ENCODE measurements at regions not wholly inside any gene's neighbourhood (a gene's known extent, or its start where the extent isn't known, plus 50 kb on each side); places are given as distances from the start of the nearest gene placed in this dataset.

DNA sequence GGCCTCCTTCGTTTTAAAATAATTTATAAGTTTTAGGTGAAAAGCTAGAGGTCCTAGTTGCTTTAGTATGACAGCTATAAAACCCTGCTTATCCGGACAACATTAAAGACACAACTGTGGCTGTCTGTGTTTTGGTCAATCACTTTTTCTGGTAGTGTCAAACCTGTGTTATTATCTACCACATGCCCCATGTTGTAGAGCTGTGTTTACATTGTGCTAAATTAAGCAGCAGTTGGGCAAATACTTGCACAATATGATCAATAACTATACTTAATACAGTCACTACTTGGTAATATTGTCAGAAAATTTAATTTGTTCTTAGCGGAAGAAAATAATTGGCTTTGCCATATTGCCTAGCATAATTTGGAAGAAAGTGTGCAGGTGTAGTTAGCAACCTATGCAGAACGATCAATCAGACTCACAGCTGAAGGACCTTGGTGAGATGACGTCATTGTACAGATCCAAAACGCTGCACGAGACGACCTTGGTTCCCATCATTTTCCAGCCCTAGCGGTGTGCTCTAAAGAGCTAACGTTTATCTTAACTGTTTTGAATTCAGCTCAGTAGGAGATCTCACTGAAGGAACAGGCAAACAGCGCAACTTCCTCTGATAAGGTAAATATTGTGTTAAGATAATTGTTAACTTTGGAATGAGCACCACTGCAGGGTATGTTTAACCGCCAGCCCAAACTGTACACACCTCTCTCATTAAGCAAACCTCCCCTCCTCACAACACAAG lies 476.6 kb downstream of the IRS2 start:
- Mint-ChIP-seq H3K27me3 (ENCODE audit: low read depth in 3 of 3) (peaks cover 0 to 7% (median 1%) of the 10 kb centered on the region in 3 donors), H3K36me3 (no peaks in the 10 kb centered on the region)

GRCh38 chr13:109307027-109307426 lies 479.4 kb downstream of the IRS2 start:
- Mint-ChIP-seq H3K4me1 (no peaks in the 10 kb centered on the region), H3K9me3 (peaks cover 0 to 8% (median 4%) of the 10 kb centered on the region in 7 donors), H3K27me3 (ENCODE audit: low read depth in 3 of 3) (peaks cover under 1 to 6% (median 1%) of the 10 kb centered on the region in 3 donors), H3K27ac (peak overlapping the region in 1 of 7 donors; percentile 39), H3K36me3 (no peaks in the 10 kb centered on the region), H3K4me3 (no peak overlapping the region)
- H3K27me3 ChIP-seq (ENCODE audit: control insufficient read depth in 2 of 2, insufficient read depth in 2 of 2, low read length in 2 of 2) = peaks cover 0 to 2% of the 10 kb centered on the region in 2 donors
- no peaks in the 10 kb centered on the region for H3K9me3 ChIP-seq (replicated peaks in 1 of 2; ENCODE audit: control insufficient read depth in 1 of 2, insufficient read depth in 1 of 2, low read length in 2 of 2)
- no peak overlapping the region for H3K27ac ChIP-seq (ENCODE audit: low read depth in 1 of 2, low read length in 2 of 2)
- H3K79me2 ChIP-seq (ENCODE audit: insufficient read depth, low read length) = no peaks in the 10 kb centered on the region
- WGBS (ENCODE audit: insufficient coverage) = 94% methylated on average over 5 of the region's 6 CpGs
- intact Hi-C loops (cut with micrococcal nuclease) = no loop called here
- DNase-seq = no peak
- H3K4me1 ChIP-seq (ENCODE audit: control insufficient read depth in 1 of 2, insufficient read depth in 2 of 2, low read length in 2 of 2) = no peaks in the 10 kb centered on the region
- TF ChIP-seq, protein P1, sequence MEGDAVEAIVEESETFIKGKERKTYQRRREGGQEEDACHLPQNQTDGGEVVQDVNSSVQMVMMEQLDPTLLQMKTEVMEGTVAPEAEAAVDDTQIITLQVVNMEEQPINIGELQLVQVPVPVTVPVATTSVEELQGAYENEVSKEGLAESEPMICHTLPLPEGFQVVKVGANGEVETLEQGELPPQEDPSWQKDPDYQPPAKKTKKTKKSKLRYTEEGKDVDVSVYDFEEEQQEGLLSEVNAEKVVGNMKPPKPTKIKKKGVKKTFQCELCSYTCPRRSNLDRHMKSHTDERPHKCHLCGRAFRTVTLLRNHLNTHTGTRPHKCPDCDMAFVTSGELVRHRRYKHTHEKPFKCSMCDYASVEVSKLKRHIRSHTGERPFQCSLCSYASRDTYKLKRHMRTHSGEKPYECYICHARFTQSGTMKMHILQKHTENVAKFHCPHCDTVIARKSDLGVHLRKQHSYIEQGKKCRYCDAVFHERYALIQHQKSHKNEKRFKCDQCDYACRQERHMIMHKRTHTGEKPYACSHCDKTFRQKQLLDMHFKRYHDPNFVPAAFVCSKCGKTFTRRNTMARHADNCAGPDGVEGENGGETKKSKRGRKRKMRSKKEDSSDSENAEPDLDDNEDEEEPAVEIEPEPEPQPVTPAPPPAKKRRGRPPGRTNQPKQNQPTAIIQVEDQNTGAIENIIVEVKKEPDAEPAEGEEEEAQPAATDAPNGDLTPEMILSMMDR (IDR thresholded peaks at IDR 0.05) = no peak
- H3K36me3 ChIP-seq (replicated peaks in 1 of 2; ENCODE audit: control insufficient read depth in 1 of 2, insufficient read depth in 2 of 2, low read length in 2 of 2) = no peaks in the 10 kb centered on the region
- H3K9ac ChIP-seq (ENCODE audit: insufficient read depth, low read length, poor library complexity, severe bottlenecking) = no peak overlapping the region
- H2AFZ ChIP-seq (ENCODE audit: insufficient read depth, low read depth, low read length, poor library complexity, severe bottlenecking) = no peak overlapping the region
- H3K4me2 ChIP-seq (replicated peaks; ENCODE audit: extremely low read depth, low read length, poor library complexity, severe bottlenecking) = no peak overlapping the region
- H4K20me1 ChIP-seq (ENCODE audit: insufficient read depth, low read length) = no peaks in the 10 kb centered on the region
- no peak overlapping the region for H3K4me3 ChIP-seq (replicated peaks in 1 of 3; ENCODE audit: low read depth in 2 of 3, low read length in 3 of 3)

More for the DNA sequence above, 476.6 kb downstream of the IRS2 start:
- no peak for DNase-seq
- H3K36me3 ChIP-seq (replicated peaks in 1 of 2; ENCODE audit: control insufficient read depth in 1 of 2, insufficient read depth in 2 of 2, low read length in 2 of 2) = no peaks in the 10 kb centered on the region
- H3K79me2 ChIP-seq (ENCODE audit: insufficient read depth, low read length) = no peaks in the 10 kb centered on the region
- TF ChIP-seq, protein P1 (IDR thresholded peaks at IDR 0.05) = no peak
- 96% methylated on average over 6 of the region's 12 CpGs for WGBS (ENCODE audit: insufficient coverage)
- Mint-ChIP-seq H3K4me3 (no peak overlapping the region), H3K9me3 (peaks cover under 1 to 16% (median 6%) of the 10 kb centered on the region in 7 donors), H3K27ac (no peak overlapping the region), H3K4me1 (no peaks in the 10 kb centered on the region)
- H3K27ac ChIP-seq (ENCODE audit: low read depth in 1 of 2, low read length in 2 of 2) = no peak overlapping the region
- intact Hi-C loops (cut with micrococcal nuclease) = no loop called here
- no peaks in the 10 kb centered on the region for H3K4me1 ChIP-seq (ENCODE audit: control insufficient read depth in 1 of 2, insufficient read depth in 2 of 2, low read length in 2 of 2)
- H3K27me3 ChIP-seq (ENCODE audit: control insufficient read depth in 2 of 2, insufficient read depth in 2 of 2, low read length in 2 of 2) = peaks cover 0 to 2% of the 10 kb centered on the region in 2 donors
- H3K4me3 ChIP-seq (replicated peaks in 1 of 3; ENCODE audit: low read depth in 2 of 3, low read length in 3 of 3) = no peak overlapping the region
- H3K9ac ChIP-seq (ENCODE audit: insufficient read depth, low read length, poor library complexity, severe bottlenecking) = no peak overlapping the region
- H3K4me2 ChIP-seq (replicated peaks; ENCODE audit: extremely low read depth, low read length, poor library complexity, severe bottlenecking) = no peak overlapping the region
- no peak overlapping the region for H2AFZ ChIP-seq (ENCODE audit: insufficient read depth, low read depth, low read length, poor library complexity, severe bottlenecking)
- no peaks in the 10 kb centered on the region for H3K9me3 ChIP-seq (replicated peaks in 1 of 2; ENCODE audit: control insufficient read depth in 1 of 2, insufficient read depth in 1 of 2, low read length in 2 of 2)
- H4K20me1 ChIP-seq (ENCODE audit: insufficient read depth, low read length) = no peaks in the 10 kb centered on the region

All from CD14-positive monocyte (primary cell).